Epithelial cell of proximal tubule (primary cell): ENCODE measurements at regions not wholly inside any gene's neighbourhood (a gene's known extent, or its start where the extent isn't known, plus 50 kb on each side); places are given as distances from the start of the nearest gene placed in this dataset.
A peak's percentile ranks its signal among the peaks of the same experiment; 100 is the strongest.

ENCODE experiments used
- DNase-seq: peaks from one replicate; pipeline ENCODE4 v3.0.0-alpha.2; 2011; ENCODE audit warnings: low read depth
- H3K4me3 ChIP-seq: 2 replicates; pipeline ENCODE4 v1.5.1; 2011; ENCODE audit warnings: low read depth, mild to moderate bottlenecking, low read length
- CTCF ChIP-seq: conservative IDR thresholded peaks from 2 replicates; pipeline ENCODE4 v1.5.1; 2012; ENCODE audit warnings: low read depth, mild to moderate bottlenecking, low read length

DNA sequence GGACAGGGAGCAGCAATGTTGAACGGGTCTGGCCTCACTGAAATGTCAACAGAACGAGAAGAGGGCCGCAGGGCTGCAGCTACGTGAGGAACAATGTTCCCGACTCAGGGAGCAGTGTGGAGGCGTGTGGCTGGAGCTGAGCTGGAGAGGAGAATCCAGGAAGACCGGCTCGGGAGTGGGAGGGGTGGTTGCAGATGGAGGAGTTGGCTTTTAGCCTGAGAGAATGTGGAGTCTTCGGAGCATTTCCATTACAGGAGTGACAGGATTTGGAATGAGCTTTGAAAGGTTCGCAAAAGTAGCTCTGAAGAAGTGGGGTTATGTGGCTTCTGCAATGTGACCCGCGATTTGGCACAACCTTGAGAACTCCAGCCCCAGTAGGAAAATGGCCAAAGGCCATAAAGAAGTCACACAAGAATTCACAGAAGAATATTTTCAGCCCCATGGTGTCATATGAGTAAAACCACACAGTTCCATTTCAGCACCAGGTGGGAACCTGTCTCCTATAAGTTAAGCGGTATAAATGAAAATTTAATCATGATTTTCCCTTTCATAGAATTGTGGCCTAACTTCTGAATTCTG, 78.8 kb upstream of the NSMCE3 start:
- DNase-seq: no peak
- TF ChIP-seq CTCF: no peak
- H3K4me3 ChIP-seq: no peak overlapping the region

DNA sequence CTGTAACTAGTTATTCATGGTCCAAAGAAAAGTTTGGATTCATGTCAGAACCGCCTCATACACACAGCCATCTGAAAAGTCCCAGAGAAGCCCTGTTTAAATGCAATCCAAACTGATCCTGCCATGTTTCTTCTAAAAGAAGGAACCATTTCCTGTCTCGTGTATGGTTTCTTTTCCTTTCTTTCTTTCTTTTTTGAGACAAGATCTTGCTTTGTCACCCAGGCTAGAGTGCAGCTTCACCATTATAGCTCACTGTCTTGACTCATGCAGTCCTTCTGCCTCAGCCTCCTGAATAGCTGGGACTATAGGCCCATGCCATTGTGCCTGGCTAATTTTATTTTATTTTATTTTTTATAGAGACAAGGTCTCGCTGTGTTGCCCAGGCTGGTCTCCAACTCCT, 77.4 kb upstream of the NSMCE3 start:
- DNase-seq: no peak
- TF ChIP-seq CTCF: no peak
- no peak overlapping the region for H3K4me3 ChIP-seq

- TF ChIP-seq CTCF: no peak
- no peak overlapping the region for H3K4me3 ChIP-seq
- no peak for DNase-seq
Measured at GRCh38 chr15:29345549-29346525, 76.2 kb upstream of the NSMCE3 start.

DNA sequence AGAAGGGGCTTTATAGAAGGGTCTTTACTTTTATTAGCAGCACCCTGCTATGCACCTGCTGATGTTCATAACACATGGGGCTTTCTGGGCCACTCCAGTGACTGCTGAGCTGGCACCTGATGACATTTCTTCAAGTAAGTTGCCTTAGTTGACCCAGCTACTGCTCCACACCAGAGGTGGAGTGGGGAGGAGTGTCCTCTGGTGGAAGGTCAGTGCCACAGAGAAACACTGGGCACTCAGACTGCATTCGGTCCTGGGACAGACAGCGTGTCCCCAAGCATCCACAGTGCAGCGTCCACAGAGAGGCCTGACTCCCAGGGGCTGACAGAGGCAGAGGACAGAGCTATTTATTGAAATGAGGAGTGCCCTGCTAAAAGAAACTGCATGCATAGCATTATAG, 74.9 kb upstream of the NSMCE3 start:
- peak; percentile 13 for TF ChIP-seq CTCF
- H3K4me3 ChIP-seq: no peak overlapping the region
- DNase-seq: no peak

DNA sequence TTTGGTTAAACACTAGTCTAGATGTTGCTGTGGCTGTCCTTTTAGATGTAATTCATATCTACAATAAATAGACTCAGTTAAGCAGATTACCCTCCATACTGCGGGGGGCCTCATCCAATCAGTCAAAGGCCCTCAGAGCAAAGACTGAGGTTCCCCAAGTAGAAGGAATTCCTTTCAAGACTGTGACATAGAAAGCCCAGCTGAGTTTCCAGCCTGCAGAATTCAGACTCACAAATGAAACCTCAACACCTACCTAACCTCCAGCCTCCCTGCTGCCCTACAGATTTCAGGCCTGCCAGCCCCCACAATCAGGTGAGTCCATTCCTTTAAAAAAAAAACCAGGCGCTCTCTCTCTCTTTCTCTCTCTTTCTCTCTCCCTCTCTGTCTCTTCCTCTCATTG, 73.6 kb upstream of the NSMCE3 start:
- H3K4me3 ChIP-seq: no peak overlapping the region
- no peak for DNase-seq
- no peak for TF ChIP-seq CTCF

DNA sequence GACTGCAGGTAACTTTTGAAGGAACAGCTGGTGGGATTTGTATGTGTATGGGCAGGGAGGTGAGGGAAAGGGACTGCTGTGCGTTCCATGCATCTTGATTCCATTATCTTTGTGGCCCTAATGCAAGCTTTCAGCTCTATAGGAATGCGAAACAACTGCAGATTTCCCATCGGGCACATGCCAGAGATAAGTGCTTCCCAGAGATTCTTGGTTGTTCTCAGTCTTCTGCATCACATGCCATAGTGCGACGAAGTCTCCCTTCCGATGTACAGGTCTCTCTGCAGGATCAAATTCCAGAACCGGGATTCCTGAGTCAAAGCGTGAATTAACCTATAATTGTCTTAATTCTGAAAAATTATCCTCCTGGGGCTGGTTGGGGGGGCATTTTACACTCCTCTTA, 72.6 kb upstream of the NSMCE3 start:
- DNase-seq: no peak
- H3K4me3 ChIP-seq: no peak overlapping the region
- TF ChIP-seq CTCF: no peak
